ENCODE measurements at regions not wholly inside any gene's neighbourhood (a gene's known extent, or its start where the extent isn't known, plus 50 kb on each side); places are given as distances from the start of the nearest gene placed in this dataset.

- no peak overlapping the region for H3K9ac ChIP-seq (ENCODE audit: low read length)
- H3K18ac ChIP-seq (ENCODE audit: low read length) = no peak overlapping the region
- no peak overlapping the region for H2BK12ac ChIP-seq (ENCODE audit: low read length)
- H2BK5ac ChIP-seq (ENCODE audit: low read depth, low read length, poor library complexity) = no peak overlapping the region
- H4K91ac ChIP-seq (ENCODE audit: low read depth, low read length) = no peak overlapping the region
- H3K36me3 ChIP-seq (ENCODE audit: control insufficient read depth in 1 of 2, insufficient read depth in 2 of 2, low read length in 2 of 2) = no peaks in the 10 kb centered on the region
- H2AFZ ChIP-seq (ENCODE audit: insufficient read depth, low read length, poor library complexity) = no peak overlapping the region
- no peak overlapping the region for H3K4me3 ChIP-seq (ENCODE audit: low read depth, low read length)
- H3K9me3 ChIP-seq (ENCODE audit: insufficient read depth, low read depth, low read length) = no peaks in the 10 kb centered on the region
- no peaks in the 10 kb centered on the region for H3K79me2 ChIP-seq (ENCODE audit: control insufficient read depth, insufficient read depth, low read length, poor library complexity)
- no peak overlapping the region for H2AK5ac ChIP-seq (ENCODE audit: low read length)
- no peak overlapping the region for H3K23ac ChIP-seq (ENCODE audit: low read length)
- H3K27ac ChIP-seq (ENCODE audit: low read depth, low read length) = no peak overlapping the region
- H3K4ac ChIP-seq (ENCODE audit: low read depth, low read length) = no peak overlapping the region
- H2BK120ac ChIP-seq (ENCODE audit: insufficient read depth, low read length, poor library complexity) = no peak overlapping the region
- peak; percentile 17 to 82 for DNase-seq
- H3K4me1 ChIP-seq (ENCODE audit: control insufficient read depth in 1 of 2, insufficient read depth in 2 of 2, low read length in 2 of 2) = no peaks in the 10 kb centered on the region
- no peaks in the 10 kb centered on the region for H3K27me3 ChIP-seq (ENCODE audit: insufficient read depth, low read length)
- no peak overlapping the region for H3K14ac ChIP-seq (ENCODE audit: low read length)
- H3K79me1 ChIP-seq (ENCODE audit: low read length) = no peaks in the 10 kb centered on the region
- H4K8ac ChIP-seq (ENCODE audit: low read depth, low read length) = no peak overlapping the region
- no peak overlapping the region for H3K4me2 ChIP-seq (ENCODE audit: low read length)
- no CpG with 5 or more reads among the region's 2 CpGs for WGBS (ENCODE audit: extremely low coverage, insufficient coverage, insufficient read length)
- no peak overlapping the region for H4K12ac ChIP-seq (ENCODE audit: low read depth, low read length)
These were observed 1471.7 kb upstream of the C9orf72 start for GRCh38 chr9:29044959-29045358.

- Histone ChIP-seq H2BK5ac (ENCODE audit: low read depth, low read length, poor library complexity) (no peak overlapping the region), H2BK120ac (ENCODE audit: insufficient read depth, low read length, poor library complexity) (no peak overlapping the region), H3K4me3 (ENCODE audit: low read depth, low read length) (no peak overlapping the region), H2AK5ac (ENCODE audit: low read length) (no peak overlapping the region), H3K4me1 (ENCODE audit: control insufficient read depth in 1 of 2, insufficient read depth in 2 of 2, low read length in 2 of 2) (no peaks in the 10 kb centered on the region), H3K23ac (ENCODE audit: low read length) (no peak overlapping the region), H3K14ac (ENCODE audit: low read length) (no peak overlapping the region), H2BK12ac (ENCODE audit: low read length) (no peak overlapping the region), H2AFZ (ENCODE audit: insufficient read depth, low read length, poor library complexity) (no peak overlapping the region), H3K27me3 (ENCODE audit: insufficient read depth, low read length) (no peaks in the 10 kb centered on the region), H4K91ac (ENCODE audit: low read depth, low read length) (no peak overlapping the region), H3K18ac (ENCODE audit: low read length) (no peak overlapping the region), H3K4me2 (ENCODE audit: low read length) (no peak overlapping the region), H4K12ac (ENCODE audit: low read depth, low read length) (no peak overlapping the region), H3K4ac (ENCODE audit: low read depth, low read length) (no peak overlapping the region), H3K9me3 (ENCODE audit: insufficient read depth, low read depth, low read length) (no peaks in the 10 kb centered on the region), H3K36me3 (ENCODE audit: control insufficient read depth in 1 of 2, insufficient read depth in 2 of 2, low read length in 2 of 2) (no peaks in the 10 kb centered on the region), H3K79me2 (ENCODE audit: control insufficient read depth, insufficient read depth, low read length, poor library complexity) (no peaks in the 10 kb centered on the region), H3K79me1 (ENCODE audit: low read length) (no peaks in the 10 kb centered on the region), H3K27ac (ENCODE audit: low read depth, low read length) (no peak overlapping the region), H3K9ac (ENCODE audit: low read length) (no peak overlapping the region), H4K8ac (ENCODE audit: low read depth, low read length) (no peak overlapping the region)
- WGBS (ENCODE audit: extremely low coverage, insufficient coverage, insufficient read length) = no CpG with 5 or more reads among the region's 1 CpG
- no peak for DNase-seq
These were observed 1486.8 kb upstream of the C9orf72 start for GRCh38 chr9:29060041-29060440.

GRCh38 chr9:29062446-29062845, 1489.2 kb upstream of the C9orf72 start:
- Histone ChIP-seq H3K27ac (ENCODE audit: low read depth, low read length) (no peak overlapping the region), H4K8ac (ENCODE audit: low read depth, low read length) (no peak overlapping the region), H3K18ac (ENCODE audit: low read length) (no peak overlapping the region), H3K4me1 (ENCODE audit: control insufficient read depth in 1 of 2, insufficient read depth in 2 of 2, low read length in 2 of 2) (no peaks in the 10 kb centered on the region), H3K23ac (ENCODE audit: low read length) (no peak overlapping the region), H3K27me3 (ENCODE audit: insufficient read depth, low read length) (no peaks in the 10 kb centered on the region), H4K91ac (ENCODE audit: low read depth, low read length) (no peak overlapping the region), H3K79me1 (ENCODE audit: low read length) (no peaks in the 10 kb centered on the region), H2BK5ac (ENCODE audit: low read depth, low read length, poor library complexity) (no peak overlapping the region), H3K9ac (ENCODE audit: low read length) (no peak overlapping the region), H3K4ac (ENCODE audit: low read depth, low read length) (no peak overlapping the region), H4K12ac (ENCODE audit: low read depth, low read length) (no peak overlapping the region), H2BK120ac (ENCODE audit: insufficient read depth, low read length, poor library complexity) (no peak overlapping the region), H2BK12ac (ENCODE audit: low read length) (no peak overlapping the region), H3K4me3 (ENCODE audit: low read depth, low read length) (no peak overlapping the region), H3K9me3 (ENCODE audit: insufficient read depth, low read depth, low read length) (no peaks in the 10 kb centered on the region), H2AFZ (ENCODE audit: insufficient read depth, low read length, poor library complexity) (no peak overlapping the region), H3K14ac (ENCODE audit: low read length) (no peak overlapping the region), H3K79me2 (ENCODE audit: control insufficient read depth, insufficient read depth, low read length, poor library complexity) (no peaks in the 10 kb centered on the region), H3K36me3 (ENCODE audit: control insufficient read depth in 1 of 2, insufficient read depth in 2 of 2, low read length in 2 of 2) (no peaks in the 10 kb centered on the region), H2AK5ac (ENCODE audit: low read length) (no peak overlapping the region), H3K4me2 (ENCODE audit: low read length) (no peak overlapping the region)
- no CpG with 5 or more reads among the region's 1 CpG for WGBS (ENCODE audit: extremely low coverage, insufficient coverage, insufficient read length)
- no peak for DNase-seq

- Histone ChIP-seq H3K4me3 (ENCODE audit: low read depth, low read length) (no peak overlapping the region), H3K27me3 (ENCODE audit: insufficient read depth, low read length) (no peaks in the 10 kb centered on the region), H3K4me1 (ENCODE audit: control insufficient read depth in 1 of 2, insufficient read depth in 2 of 2, low read length in 2 of 2) (no peaks in the 10 kb centered on the region), H3K14ac (ENCODE audit: low read length) (no peak overlapping the region), H4K12ac (ENCODE audit: low read depth, low read length) (no peak overlapping the region), H3K18ac (ENCODE audit: low read length) (no peak overlapping the region), H2AFZ (ENCODE audit: insufficient read depth, low read length, poor library complexity) (no peak overlapping the region), H3K79me2 (ENCODE audit: control insufficient read depth, insufficient read depth, low read length, poor library complexity) (no peaks in the 10 kb centered on the region), H4K8ac (ENCODE audit: low read depth, low read length) (no peak overlapping the region), H3K23ac (ENCODE audit: low read length) (no peak overlapping the region), H3K4ac (ENCODE audit: low read depth, low read length) (no peak overlapping the region), H3K79me1 (ENCODE audit: low read length) (no peaks in the 10 kb centered on the region), H2BK12ac (ENCODE audit: low read length) (no peak overlapping the region), H4K91ac (ENCODE audit: low read depth, low read length) (no peak overlapping the region), H3K27ac (ENCODE audit: low read depth, low read length) (no peak overlapping the region), H3K4me2 (ENCODE audit: low read length) (no peak overlapping the region), H2BK5ac (ENCODE audit: low read depth, low read length, poor library complexity) (no peak overlapping the region), H2BK120ac (ENCODE audit: insufficient read depth, low read length, poor library complexity) (no peak overlapping the region), H3K36me3 (ENCODE audit: control insufficient read depth in 1 of 2, insufficient read depth in 2 of 2, low read length in 2 of 2) (no peaks in the 10 kb centered on the region), H2AK5ac (ENCODE audit: low read length) (no peak overlapping the region), H3K9ac (ENCODE audit: low read length) (no peak overlapping the region), H3K9me3 (ENCODE audit: insufficient read depth, low read depth, low read length) (no peaks in the 10 kb centered on the region)
- DNase-seq = no peak
- no CpG with 5 or more reads among the region's 1 CpG for WGBS (ENCODE audit: extremely low coverage, insufficient coverage, insufficient read length)
These were observed 1489.8 kb upstream of the C9orf72 start for GRCh38 chr9:29063031-29063430.
